Parathyroid adenoma (tissue), 2 donors: ENCODE measurements at regions not wholly inside any gene's neighbourhood (a gene's known extent, or its start where the extent isn't known, plus 50 kb on each side); places are given as distances from the start of the nearest gene placed in this dataset.

Source experiments
- H2AFZ ChIP-seq: fragments of 300-600 bp; sonication (generic); one replicate; pipeline ENCODE4 v1.7.0; 2017; ENCODE audit warnings: antibody characterized with exemption, mild to moderate bottlenecking
- H3K27ac ChIP-seq: fragments of 300-600 bp; sonication (generic); one replicate; pipeline ENCODE4 v1.7.0; 2017
- H3K27me3 ChIP-seq: fragments of 300-600 bp; sonication (generic); one replicate; pipeline ENCODE4 v1.7.0; 2017; ENCODE audit warnings: low read length; ENCODE audit not compliant: control insufficient read depth, insufficient read depth
- H3K36me3 ChIP-seq: fragments of 300-600 bp; sonication (generic); one replicate; pipeline ENCODE4 v1.7.0; 2017; ENCODE audit warnings: low read length; ENCODE audit not compliant: control insufficient read depth, insufficient read depth
- H3K4me1 ChIP-seq: fragments of 300-600 bp; sonication (generic); one replicate; pipeline ENCODE4 v1.7.0; 2017; ENCODE audit warnings: control low read depth
- H3K4me2 ChIP-seq: fragments of 300-600 bp; sonication (generic); one replicate; pipeline ENCODE4 v1.7.0; 2017; ENCODE audit warnings: low read length
- H3K4me3 ChIP-seq: fragments of 300-600 bp; sonication (generic); one replicate; pipeline ENCODE4 v1.7.0; 2017; ENCODE audit warnings: low read depth, low read length
- H3K79me2 ChIP-seq: fragments of 300-600 bp; sonication (generic); one replicate; pipeline ENCODE4 v1.7.0; 2017; ENCODE audit warnings: control low read depth
- H3K9ac ChIP-seq: fragments of 300-600 bp; sonication (generic); one replicate; pipeline ENCODE4 v1.7.0; 2017; ENCODE audit warnings: mild to moderate bottlenecking
- H3K9me3 ChIP-seq: fragments of 300-600 bp; sonication (generic); one replicate; pipeline ENCODE4 v1.7.0; 2017; ENCODE audit warnings: low read length; ENCODE audit not compliant: control insufficient read depth
- TF ChIP-seq, protein P1 (sequence below): fragments of 300-600 bp; sonication (generic); IDR thresholded peaks from one replicate; pipeline ENCODE4 v1.7.0; 2017; ENCODE audit warnings: antibody characterized with exemption, mild to moderate bottlenecking
- donor health status: primary hyperparathyroidism.

DNA sequence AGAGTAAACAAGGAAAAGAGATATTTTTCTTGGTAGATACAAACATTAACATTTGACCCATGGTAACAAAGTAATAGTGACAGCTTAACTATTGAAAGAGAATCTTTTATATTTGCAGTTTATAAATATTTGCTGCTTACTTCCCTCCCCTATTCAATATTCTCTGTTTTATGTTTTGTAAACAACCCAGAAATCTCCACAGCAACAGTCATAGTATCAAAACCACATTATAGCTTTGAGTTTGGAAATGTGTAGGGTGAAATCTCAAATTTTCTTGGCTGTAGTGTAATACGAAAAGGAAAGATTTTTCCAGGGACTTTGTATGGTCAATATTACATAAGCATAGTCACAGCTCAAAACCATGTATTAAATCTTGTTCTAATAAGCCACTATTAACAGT, 511.2 kb downstream of the METTL4 start:
- no peaks in the 10 kb centered on the region for H3K4me1 ChIP-seq
- H3K9me3 ChIP-seq: peaks cover 2% of the 10 kb centered on the region
- H3K4me3 ChIP-seq: no peak overlapping the region
- no peak overlapping the region for H3K9ac ChIP-seq
- no peaks in the 10 kb centered on the region for H3K27me3 ChIP-seq
- H3K27ac ChIP-seq: no peak overlapping the region
- no peaks in the 10 kb centered on the region for H3K79me2 ChIP-seq
- no peak overlapping the region for H2AFZ ChIP-seq
- no peak overlapping the region for H3K4me2 ChIP-seq
- TF ChIP-seq, protein P1, sequence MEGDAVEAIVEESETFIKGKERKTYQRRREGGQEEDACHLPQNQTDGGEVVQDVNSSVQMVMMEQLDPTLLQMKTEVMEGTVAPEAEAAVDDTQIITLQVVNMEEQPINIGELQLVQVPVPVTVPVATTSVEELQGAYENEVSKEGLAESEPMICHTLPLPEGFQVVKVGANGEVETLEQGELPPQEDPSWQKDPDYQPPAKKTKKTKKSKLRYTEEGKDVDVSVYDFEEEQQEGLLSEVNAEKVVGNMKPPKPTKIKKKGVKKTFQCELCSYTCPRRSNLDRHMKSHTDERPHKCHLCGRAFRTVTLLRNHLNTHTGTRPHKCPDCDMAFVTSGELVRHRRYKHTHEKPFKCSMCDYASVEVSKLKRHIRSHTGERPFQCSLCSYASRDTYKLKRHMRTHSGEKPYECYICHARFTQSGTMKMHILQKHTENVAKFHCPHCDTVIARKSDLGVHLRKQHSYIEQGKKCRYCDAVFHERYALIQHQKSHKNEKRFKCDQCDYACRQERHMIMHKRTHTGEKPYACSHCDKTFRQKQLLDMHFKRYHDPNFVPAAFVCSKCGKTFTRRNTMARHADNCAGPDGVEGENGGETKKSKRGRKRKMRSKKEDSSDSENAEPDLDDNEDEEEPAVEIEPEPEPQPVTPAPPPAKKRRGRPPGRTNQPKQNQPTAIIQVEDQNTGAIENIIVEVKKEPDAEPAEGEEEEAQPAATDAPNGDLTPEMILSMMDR: no peak
- H3K36me3 ChIP-seq: no peaks in the 10 kb centered on the region

DNA sequence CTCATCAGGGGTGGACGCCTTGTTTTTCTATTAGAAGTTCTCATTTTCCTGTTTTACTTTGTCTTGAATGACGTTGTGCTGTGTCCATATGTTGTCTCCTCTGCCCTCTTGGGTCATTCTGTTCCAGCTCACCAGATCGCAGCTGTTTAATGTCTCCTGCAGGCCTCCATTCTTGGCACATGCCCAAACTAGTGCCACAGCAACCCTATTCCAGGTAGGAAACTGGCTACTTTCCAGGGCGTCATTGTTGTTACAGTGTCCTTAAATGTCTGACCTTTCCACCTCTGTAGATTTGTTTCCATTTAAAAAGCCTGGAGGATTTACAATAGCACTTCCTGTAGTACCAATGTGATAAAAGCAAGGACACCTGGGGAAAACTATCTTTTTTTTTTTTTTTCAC, 500.7 kb downstream of the METTL4 start:
- Histone ChIP-seq H3K9me3 (no peaks in the 10 kb centered on the region), H3K4me1 (no peaks in the 10 kb centered on the region), H3K4me2 (no peak overlapping the region), H3K4me3 (no peak overlapping the region), H3K27ac (no peak overlapping the region), H3K36me3 (no peaks in the 10 kb centered on the region), H3K27me3 (no peaks in the 10 kb centered on the region), H2AFZ (no peak overlapping the region), H3K9ac (no peak overlapping the region), H3K79me2 (no peaks in the 10 kb centered on the region)
- TF ChIP-seq, protein P1: no peak

DNA sequence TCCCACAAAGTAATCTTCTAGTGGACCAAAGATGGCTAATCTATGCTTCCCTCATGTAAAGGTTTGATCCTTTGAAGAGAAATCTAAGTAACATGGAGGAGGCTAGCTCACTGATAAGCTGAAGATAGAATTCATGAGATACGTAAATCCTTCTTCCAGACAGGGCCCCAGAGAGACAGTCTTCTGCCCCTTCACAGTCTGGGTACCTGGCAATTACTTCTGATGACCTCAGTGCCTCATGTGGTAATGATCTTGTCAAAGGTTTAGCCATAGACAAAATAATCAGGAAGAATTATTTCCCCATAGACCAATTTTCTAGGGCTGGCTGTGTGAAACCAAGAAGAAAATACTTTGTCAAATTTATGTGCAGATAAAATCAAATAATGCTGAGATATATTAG, 495.8 kb downstream of the METTL4 start:
- H3K27me3 ChIP-seq: no peaks in the 10 kb centered on the region
- no peaks in the 10 kb centered on the region for H3K79me2 ChIP-seq
- H3K9ac ChIP-seq: no peak overlapping the region
- H2AFZ ChIP-seq: no peak overlapping the region
- no peaks in the 10 kb centered on the region for H3K9me3 ChIP-seq
- TF ChIP-seq, protein P1: no peak
- no peaks in the 10 kb centered on the region for H3K36me3 ChIP-seq
- H3K4me3 ChIP-seq: no peak overlapping the region
- no peak overlapping the region for H3K27ac ChIP-seq
- H3K4me1 ChIP-seq: no peaks in the 10 kb centered on the region
- H3K4me2 ChIP-seq: no peak overlapping the region

DNA sequence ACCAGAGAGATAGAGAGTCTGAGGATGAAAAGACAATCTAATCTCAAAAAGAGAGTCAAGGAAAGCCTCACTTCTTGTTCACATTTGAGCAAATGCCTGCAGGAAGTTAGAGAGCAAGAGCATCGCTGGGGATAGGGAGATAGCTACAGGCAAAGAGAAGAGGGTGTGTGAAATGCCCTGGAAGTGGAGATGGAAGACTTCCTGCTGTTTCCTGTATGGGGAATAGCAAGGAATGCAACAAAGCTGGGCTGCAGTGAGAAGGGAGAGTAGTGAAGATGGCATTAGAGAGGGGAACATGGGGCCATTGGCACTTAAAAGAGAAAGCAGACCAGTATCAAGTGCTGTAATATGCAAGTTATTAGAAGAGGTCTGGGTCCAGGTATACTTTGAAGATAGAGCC, 488.6 kb downstream of the METTL4 start:
- Histone ChIP-seq H3K4me3 (no peak overlapping the region), H3K4me2 (no peak overlapping the region), H3K36me3 (no peaks in the 10 kb centered on the region), H3K27ac (no peak overlapping the region), H3K79me2 (no peaks in the 10 kb centered on the region), H3K4me1 (no peaks in the 10 kb centered on the region), H2AFZ (no peak overlapping the region), H3K9ac (no peak overlapping the region), H3K9me3 (no peaks in the 10 kb centered on the region), H3K27me3 (no peaks in the 10 kb centered on the region)
- TF ChIP-seq, protein P1: no peak

DNA sequence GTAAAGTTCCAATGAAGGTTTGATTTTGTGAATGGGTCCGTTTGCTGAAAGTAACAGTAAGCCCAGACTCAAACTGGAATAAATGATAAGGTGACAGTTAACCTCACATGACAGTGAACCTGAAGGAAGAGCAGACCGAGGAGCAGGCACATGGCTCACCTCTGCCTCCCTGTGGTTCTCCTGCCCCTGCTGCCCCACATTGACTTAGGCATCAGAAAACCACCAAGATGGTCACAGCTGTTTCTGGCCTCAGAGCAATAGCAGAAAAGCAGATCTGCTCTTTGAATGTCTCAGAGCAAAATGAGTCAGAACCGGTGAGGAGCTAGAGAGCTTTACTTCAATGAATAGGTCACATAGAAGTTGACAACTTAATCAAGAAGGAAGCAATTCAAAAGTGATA, 487.6 kb downstream of the METTL4 start:
- Histone ChIP-seq H3K9me3 (no peaks in the 10 kb centered on the region), H3K4me3 (no peak overlapping the region), H3K27me3 (no peaks in the 10 kb centered on the region), H2AFZ (no peak overlapping the region), H3K4me2 (no peak overlapping the region), H3K27ac (no peak overlapping the region), H3K9ac (no peak overlapping the region), H3K79me2 (no peaks in the 10 kb centered on the region), H3K36me3 (no peaks in the 10 kb centered on the region), H3K4me1 (no peaks in the 10 kb centered on the region)
- TF ChIP-seq, protein P1: no peak
